HG03442 (cell line): ENCODE measurements at regions not wholly inside any gene's neighbourhood (a gene's known extent, or its start where the extent isn't known, plus 50 kb on each side); places are given as distances from the start of the nearest gene placed in this dataset.
A peak's percentile ranks its signal among the peaks of the same experiment; 100 is the strongest.

Source experiments
- ATAC-seq: cut with Tn5 transposase; IDR thresholded peaks from one replicate; pipeline ENCODE4 v1.9.1; 2021; ENCODE audit warnings: mild to moderate bottlenecking, moderate library complexity; ENCODE audit not compliant: unreplicated experiment

- no peak for ATAC-seq
Observed at GRCh38 chr6:163720460-163721235, 306.1 kb downstream of the QKI start.

- no peak for ATAC-seq
Observed at GRCh38 chr6:163720005-163720404, 305.5 kb downstream of the QKI start.

- no peak for ATAC-seq
Observed at GRCh38 chr6:163719028-163719742, 304.7 kb downstream of the QKI start.

- no peak for ATAC-seq
Observed at GRCh38 chr6:163718537-163718936, 304.0 kb downstream of the QKI start.

GRCh38 chr6:163717106-163717764 lies 302.7 kb downstream of the QKI start:
- no peak for ATAC-seq

- ATAC-seq: no peak
Observed at GRCh38 chr6:163716690-163717089, 302.2 kb downstream of the QKI start.

- ATAC-seq: no peak
Observed at GRCh38 chr6:163715846-163716245, 301.3 kb downstream of the QKI start.

- no peak for ATAC-seq
Observed at GRCh38 chr6:163714179-163714578, 299.7 kb downstream of the QKI start.

- no peak for ATAC-seq
Observed at GRCh38 chr6:163712981-163713380, 298.5 kb downstream of the QKI start.

- ATAC-seq: peak; percentile 0
Observed at GRCh38 chr6:163712566-163712961, 298.0 kb downstream of the QKI start.

GRCh38 chr6:163711615-163712565 lies 297.4 kb downstream of the QKI start:
- peak; percentile 28 for ATAC-seq

- ATAC-seq: no peak
Observed at GRCh38 chr6:163710532-163711470, 296.3 kb downstream of the QKI start.

- ATAC-seq: no peak
Observed at GRCh38 chr6:163709693-163710092, 295.2 kb downstream of the QKI start.

GRCh38 chr6:163709255-163709654 lies 294.7 kb downstream of the QKI start:
- ATAC-seq: no peak

GRCh38 chr6:163708466-163708865 lies 293.9 kb downstream of the QKI start:
- peak; percentile 54 for ATAC-seq

- ATAC-seq: peak; percentile 34
Observed at GRCh38 chr6:163707387-163708355, 293.2 kb downstream of the QKI start.

- ATAC-seq: no peak
Observed at GRCh38 chr6:163706500-163707087, 292.1 kb downstream of the QKI start.

GRCh38 chr6:163705923-163706322 lies 291.4 kb downstream of the QKI start:
- ATAC-seq: peak; percentile 54
